ENCODE measurements at regions not wholly inside any gene's neighbourhood (a gene's known extent, or its start where the extent isn't known, plus 50 kb on each side); places are given as distances from the start of the nearest gene placed in this dataset.
"Not testable (repeated sequence)": the region's sequence is repeated elsewhere in the genome, so short reads cannot be mapped to it uniquely, and the experiment has no call there.

DNA sequence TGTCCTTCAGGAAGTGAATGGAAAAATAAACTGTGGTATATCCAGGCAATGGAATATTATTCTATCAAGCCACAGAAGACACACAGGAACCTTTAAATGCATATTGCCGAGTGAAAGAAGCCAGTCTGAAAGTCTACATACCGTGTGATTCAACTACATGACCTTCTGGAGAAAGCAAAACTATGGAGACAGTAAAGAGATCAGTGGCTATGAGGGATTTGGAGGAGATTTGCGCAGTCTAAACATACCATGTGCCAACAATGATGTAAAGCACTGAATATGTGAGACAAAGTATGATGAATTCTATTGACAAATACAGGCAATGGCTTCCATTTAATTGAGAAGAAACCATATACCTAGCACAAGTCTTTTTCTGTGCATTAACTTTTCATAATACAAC, 518.3 kb upstream of the ZNF337 start:
- no peak for DNase-seq

DNA sequence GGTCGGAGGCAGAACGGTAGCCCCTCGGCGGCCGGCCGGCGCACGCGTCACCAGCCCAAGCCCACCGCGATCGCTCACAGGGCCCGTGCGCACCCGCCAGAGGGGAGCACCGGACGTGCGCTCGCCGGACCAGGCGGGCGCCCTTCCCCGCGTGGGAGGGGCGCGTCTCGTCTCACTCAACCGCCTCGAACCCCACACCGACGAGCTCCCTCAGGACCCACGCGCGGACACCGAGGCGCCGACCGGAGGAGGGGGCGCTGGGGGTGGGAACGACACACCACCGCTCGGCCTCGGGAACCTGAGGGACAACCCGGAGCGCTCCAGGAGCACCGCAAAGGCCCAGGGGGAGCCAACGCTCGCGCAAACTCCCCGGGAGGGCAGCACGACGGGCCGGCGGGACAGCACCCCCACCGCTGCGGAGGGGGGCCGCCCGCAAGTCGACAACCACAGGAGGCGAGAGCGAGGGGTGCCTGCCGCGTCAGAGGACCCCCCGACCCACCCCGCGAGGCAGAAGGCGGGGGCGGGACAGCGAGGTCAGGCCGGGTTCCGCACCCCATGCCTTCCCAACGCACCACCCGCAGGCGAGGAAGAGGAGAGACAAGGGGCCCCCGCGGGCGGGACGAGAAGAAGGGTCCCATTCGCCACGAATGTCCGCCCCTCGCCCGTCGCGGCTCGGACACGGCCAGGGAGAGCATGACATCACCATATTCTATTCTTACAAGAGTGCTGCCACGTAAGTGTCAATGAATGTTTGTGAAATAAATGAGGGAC, 512.7 kb upstream of the ZNF337 start:
- DNase-seq, result peak; percentile 25

DNA sequence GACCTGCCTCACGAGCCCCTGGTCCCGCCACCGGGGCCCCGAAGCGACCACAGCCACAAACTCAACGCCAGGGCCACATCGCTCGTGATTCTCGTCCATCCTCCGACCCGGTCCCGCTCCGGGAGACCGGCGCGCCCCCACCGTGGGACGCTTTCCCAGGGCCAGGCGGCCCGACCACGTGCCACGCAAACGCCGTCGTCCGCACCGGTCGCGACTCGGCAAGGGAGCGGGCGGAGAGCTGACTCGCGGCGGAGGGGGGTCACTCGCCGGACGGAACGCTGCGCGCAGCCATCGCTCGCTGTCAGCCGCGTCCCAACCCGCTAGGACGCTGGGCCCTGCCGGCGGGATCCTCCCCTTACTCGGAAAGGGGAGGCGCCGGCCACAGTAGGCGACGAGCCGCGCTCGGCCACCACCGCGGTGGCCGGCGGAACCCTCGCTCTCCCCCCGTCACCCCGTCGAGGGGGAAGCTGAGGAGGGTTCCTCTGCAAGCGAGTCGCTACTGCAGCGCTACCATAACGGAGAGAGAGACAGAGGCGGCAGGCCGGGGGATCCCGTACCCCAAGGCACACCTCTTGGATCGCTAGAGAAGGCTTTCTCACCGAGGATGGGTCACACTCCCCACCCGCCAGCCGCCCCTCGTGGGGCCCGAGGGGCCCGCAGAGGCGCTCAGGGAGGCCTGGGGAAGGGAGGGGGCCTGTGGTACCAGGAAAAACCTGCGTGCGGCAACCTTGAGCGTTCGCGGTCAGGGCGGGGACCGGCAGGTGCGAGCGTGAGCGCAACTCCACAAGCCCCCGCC, 511.8 kb upstream of the ZNF337 start:
- DNase-seq, result peak; percentile 41

DNA sequence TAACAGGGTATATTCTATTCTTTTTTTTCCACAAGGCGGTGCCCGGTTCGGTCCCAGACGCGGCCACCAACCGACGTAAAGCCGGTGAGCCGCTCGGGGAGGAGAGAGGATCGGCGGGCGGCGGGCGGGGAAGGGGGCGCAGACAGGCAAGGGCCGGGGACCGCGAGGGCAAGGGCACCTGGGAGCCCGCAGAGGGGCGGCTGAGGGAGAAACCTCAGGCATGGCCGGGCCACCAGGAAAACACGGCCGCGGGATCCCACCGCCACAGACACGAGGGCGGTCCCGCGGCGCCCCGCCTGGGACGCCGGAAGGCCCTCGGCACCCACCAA, 511.3 kb upstream of the ZNF337 start:
- DNase-seq, result peak; percentile 28

DNA sequence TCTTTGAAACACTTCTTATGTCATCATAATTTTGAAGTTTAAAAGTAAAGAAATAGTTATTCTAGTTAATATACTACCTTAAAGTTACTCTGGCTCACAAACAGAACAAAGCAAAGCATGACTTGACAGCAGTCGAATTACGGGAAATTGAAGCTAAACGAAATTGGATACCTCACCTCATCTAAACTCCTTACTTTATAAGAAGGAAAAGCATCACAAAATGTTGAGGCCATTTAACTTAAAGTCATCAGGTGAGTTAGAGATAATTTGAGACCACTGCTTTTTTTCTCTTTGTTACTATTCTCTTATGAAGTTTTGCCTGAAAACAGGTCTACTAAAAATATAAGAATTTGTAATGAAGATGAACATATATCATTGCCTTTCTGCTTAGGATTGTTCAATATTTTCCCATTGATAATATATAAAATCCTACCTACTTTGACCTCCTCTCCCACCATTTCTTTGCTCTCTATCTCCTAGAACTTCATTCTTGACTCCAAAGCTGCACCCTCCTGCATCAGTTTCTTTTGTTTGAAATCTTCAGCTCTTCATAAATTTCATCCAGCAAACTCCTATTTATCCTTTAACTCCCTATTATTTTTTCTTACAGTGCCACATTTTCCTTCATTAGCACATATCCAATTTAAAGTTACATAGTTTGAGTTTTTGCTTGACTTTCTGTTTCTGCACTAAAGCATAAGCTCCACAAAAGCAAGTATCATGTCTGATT, 510.7 kb upstream of the ZNF337 start:
- DNase-seq, result no peak

DNA sequence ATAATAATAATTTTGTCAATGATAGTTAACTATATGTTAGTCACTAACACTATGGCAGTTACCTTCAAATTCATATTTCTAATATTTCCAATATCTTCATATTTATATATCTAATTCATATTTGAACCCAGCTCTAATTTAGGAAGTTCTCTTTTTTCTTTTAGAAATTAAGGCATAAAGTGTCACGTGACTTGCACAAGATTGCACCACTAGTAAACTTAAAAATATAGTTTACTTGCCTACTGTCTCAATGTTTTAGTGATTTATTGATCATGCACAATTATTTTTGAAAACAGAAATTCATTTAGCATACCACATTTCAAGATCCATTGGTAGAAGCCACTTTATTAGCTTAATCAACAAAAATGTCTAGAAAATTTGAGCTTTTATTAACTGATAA, 508.7 kb upstream of the ZNF337 start:
- no peak for DNase-seq

DNA sequence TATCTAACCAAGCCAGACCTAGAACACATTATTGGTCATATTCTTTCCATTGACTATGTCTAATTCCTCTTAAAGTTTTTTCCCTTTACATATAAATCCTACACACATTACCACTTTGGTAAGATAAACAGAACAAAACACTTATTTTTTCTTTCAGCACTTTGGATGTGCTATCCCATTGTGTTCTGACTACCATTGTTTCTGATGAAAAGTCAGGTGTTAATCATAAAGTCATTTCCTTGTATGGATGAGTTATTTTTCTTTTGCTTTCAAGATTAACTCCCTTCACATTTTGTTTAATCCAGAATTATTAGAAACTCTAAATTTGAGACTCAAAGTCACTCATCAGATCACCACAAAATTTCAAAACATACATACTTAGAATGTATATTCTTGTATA, 504.4 kb upstream of the ZNF337 start:
- not testable (repeated sequence) for DNase-seq

DNA sequence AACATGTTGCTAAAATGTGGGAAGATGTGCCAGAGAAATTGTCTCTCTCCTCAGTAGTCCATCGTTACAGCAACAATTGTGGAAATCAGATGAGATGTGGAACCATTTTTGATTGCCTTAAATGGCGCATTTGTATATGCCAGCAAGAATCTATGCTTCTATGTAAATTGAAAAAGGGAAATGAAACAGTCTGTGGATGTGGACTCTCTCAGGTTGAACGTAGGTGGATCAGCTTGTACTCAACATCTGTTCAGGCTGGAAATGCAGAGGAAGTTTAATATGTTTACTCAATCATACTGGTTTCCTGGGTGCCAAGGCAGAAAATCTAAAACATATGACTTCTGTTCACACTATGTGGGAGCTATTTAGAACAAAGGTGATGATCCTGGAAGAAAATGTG, 490.7 kb upstream of the ZNF337 start:
- not testable (repeated sequence) for DNase-seq

DNA sequence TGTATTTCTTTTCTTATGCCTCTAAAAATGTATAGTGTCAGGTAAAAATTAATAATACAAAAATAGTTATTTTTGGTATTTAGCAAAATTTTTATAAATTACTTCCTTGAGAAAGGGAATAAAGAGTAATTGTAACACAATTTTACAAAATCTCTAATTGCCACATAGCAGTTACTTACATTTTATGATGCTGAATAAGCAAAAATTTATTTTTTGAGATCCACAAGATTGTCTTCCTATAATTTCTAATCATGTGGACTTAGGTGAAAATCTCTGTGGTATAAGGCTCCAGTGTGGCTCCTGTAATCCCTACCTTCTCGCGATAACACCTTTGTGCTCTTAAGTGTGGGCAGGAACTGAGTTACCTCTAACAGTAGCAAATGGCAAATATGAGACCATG, 487.1 kb upstream of the ZNF337 start:
- DNase-seq, result not testable (repeated sequence)

DNA sequence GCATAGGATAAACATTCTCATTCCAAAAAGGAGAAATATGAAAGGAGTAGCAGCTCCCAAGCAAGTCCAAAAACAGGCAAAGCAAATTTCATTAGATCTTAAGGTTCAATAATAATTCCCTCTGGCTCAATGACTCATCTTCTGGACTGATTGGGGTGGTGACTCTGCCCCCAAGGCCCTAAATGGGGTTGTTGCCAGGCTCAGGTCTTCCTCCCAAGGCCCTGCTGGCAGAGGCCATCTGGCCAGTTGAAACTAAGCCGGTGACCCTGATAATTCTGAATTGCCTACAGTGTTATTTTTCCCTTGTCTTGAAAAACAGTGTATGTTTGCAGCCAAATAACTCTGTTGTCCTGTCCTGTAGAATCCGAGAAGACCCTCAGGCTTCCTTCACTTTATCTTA, 484.7 kb upstream of the ZNF337 start:
- DNase-seq, result not testable (repeated sequence)

DNA sequence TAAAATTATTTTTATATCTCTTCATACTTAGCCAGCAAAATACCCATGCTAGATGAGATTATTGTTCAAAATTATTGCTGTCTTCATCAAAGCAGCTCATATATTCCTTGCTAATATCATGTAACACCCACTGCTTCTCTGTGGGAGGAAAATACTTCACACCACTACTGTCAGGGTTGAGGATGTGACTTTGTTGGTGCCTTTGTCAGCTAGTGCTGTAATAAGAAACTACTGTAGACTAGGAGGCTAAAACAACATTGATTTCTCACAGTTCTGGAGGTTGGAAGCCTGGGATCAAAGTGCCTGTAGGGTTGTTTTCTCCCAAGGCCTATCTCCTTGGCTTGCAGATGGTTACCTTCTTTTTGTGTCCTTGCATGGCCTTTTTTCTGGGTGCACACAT, 475.2 kb upstream of the ZNF337 start:
- DNase-seq, result not testable (repeated sequence)

DNA sequence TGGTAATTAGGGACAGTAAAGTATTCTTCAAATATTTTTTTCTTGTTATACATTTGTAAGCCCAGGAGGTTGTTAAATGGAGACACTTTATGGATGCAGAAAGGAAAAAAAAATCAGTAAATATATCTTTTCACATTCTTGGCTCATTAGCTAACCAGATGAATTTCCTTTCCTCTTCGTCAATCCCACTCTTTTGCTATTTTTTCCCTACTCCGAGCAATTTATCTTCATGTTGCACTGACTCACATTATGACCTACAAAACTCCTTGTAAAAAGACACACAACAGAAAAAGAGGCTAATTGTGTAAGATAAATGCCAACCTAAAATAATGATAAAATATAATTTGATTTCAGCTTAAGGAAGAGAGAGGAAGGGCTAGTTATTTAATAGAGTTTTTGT, 472.9 kb upstream of the ZNF337 start:
- DNase-seq, result no peak

DNA sequence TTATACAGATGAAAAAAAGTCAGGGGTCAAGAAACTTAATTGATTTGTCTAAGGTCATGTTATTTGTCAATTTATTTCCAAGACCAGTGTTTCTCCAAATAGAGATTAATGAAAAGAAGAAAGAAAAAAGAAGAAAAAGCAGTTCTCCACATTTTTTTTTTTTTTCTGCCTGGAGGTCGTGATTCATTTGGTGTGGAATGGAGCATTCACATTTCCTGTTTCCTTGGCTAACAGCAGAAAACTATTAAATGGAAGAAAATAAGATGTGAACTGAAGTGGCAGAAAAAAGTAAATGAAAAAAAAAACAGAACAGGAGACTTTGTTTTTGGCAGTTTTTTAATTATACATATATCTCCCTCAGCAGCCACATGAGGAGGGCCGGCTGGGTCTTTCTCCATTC, 470.8 kb upstream of the ZNF337 start:
- DNase-seq, result no peak

DNA sequence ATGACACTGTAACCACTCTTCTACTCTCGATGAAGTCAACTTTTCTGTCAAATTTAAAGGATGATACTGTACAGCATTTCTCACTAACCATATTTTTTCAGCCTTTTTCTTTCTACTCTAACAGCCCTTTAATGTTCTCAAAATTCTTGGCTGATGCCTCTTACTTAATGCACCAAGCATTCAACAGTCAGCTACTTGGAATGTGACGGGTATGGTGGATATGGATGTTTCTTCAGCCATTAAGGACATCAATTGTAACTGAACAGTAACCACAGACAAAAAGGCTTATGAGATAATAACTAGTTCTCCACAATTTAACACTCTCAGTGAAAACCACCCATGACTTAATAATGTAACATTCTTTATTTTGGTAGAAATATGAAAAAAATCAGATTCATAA, 467.2 kb upstream of the ZNF337 start:
- no peak for DNase-seq

DNA sequence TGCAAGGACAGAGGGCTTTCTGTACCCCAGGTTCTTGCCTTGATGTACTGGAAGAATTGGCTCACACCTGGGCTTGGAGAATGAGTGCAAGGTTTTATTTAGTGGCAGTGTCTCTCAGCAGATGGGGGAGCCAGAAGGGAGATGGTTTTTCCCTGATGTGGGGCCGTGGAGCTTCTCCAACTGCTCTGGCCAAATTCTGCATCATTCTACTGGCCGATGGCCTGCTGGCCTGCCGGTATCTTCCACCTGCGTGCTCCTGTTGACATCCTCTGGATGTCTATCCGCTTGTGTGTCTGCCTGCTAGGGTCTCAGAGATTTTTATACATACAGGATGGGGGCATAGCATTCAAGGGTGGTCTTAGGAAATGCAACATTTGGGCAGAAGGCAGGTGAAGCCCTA, 466.5 kb upstream of the ZNF337 start:
- not testable (repeated sequence) for DNase-seq

DNA sequence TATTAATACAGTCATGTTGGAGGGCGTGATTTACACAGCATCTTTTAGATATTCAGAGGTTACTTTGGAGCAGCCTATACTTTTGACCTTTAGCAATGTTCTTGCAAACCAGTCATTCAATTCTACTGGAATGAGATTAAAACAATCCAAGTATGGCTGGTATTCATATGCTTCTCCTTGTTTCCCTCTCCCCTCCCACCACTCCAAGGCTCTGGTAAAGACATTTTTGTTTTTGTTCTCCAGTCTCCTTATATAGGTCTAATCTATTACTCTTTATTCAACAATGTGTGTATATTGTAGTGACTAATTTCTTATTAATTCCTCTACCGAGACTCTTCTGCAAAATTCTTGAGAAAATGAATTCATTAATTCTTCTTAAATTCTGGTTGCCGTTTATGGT, 465.1 kb upstream of the ZNF337 start:
- not testable (repeated sequence) for DNase-seq

DNA sequence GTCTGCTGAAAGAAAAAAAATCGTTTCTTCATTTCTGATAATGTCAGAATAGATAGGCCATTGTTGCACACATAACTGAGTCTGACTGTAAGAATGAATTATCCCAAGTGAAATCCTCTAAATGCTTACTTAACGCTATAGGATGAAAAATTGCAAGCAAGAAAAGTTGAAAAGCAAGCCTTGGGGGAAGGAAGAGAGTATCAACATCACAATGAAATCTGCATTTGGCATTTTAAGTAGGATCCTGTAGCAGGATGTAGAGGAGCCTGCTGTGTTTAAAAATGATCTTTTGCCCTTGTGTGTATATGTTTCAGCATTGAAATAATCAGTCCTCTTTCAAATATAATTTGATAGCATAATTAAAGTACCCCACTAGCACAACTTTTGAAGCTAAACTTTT, 464.3 kb upstream of the ZNF337 start:
- DNase-seq, result not testable (repeated sequence)

DNA sequence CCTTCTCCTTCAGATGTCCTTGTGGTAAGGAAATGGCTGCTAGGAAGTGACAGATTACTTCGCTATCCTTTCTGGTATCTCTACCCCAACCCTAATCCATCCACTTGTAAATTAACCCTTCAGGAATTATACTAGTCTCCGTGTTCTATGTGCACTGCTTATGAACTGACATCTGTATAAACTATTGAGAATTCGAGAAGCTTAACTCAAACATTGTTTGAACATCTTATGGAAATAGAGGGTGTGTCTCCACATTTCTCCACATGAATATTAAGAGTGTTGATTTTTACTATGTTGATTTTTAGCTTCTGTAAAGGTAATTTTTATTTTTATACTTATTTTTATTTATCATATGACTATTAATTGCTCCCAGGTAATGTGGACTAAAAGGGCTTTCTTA, 457.6 kb upstream of the ZNF337 start:
- DNase-seq, result no peak

DNA sequence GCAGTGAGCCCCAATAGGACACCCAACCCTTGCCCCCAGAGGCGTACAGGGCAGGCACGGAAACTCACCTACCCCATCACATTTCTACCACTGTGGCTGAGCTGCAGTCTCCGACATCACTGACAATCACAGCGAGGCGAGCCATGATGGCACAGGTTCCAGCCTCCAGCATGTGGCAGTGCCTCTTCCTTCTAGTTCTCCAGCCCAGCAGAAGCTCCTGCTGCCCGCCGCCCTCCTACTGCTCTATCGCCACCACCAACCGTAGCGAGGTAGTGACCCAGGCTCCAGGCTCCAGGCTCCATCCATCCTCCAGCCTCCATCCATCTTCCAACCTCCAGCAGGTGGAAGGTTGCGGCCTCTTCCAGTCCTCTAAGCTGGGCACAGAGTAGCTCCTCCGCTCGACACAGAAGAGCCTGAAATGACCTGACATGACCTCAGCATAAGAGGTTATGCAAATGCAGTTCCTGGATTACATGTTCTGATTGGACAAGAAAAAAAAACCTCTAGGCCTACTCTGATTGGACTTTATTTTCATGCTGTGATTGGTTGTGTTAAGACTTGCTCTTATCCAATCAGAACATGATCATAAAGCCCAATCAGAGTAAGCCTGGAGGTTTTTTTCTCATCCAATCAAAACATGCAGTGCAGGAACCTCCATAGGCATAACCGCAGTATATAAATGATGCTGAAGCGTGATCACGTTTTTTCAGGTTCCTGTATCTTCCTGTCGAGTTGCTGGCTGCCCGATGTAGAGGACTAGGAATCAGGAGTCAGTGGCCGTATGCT, 438.9 kb upstream of the ZNF337 start:
- DNase-seq, result no peak

DNA sequence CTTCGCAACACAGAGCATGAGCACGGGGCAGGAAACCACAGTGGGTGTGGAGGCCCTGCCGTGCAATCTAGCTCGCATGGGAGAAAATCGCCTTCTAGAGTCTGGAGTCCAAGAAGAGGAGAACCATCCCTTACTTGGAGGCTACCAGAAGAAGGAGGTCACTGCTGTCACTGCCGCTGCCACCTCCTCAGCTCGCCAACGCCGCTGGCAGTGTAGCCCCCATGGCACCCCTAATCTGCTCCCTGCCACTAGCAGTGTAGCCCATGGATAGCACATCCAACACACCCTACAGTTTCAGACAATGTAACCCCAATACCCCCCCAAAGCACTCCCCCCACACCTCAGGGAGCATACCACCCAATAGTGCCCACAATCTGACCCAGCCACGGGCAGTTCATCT, 438.0 kb upstream of the ZNF337 start:
- no peak for DNase-seq

DNA sequence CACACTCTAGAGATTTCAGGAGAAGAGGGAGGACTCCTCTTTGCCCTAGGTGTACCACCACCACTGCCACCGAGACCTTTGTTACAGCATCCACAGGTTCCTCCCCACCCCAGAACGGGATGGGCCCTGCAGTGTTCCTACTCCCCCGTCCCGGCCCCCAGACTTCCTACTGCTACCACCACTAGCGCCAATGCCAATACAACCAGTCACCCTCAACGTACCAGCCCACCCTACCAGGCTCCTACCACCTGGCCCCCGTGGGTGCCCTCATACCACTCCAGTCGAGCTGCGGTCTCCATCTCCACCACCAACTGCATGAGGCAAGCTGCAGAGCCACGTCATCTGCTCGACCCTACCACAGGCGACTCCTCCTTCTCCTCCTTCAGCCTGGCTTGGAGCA, 437.1 kb upstream of the ZNF337 start:
- not testable (repeated sequence) for DNase-seq

DNA sequence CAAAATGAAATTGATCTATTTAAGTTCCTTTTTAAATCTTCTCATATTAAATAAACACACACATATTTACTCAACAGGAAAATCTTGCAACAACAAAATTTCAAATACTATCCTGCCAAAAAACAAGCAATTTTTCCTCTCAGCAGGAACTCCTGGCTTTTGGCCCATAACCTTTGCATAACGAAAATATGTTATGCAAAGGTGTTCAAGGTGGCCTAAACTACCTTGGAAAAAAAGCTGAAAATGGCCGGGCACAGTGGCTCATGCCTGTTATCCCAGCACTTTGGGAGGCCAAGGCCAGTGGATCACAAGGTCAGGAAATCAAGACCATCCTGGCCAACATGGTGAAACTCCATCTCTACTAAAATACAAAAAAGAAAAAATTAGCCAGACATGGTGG, 424.3 kb upstream of the ZNF337 start:
- DNase-seq, result not testable (repeated sequence)

DNA sequence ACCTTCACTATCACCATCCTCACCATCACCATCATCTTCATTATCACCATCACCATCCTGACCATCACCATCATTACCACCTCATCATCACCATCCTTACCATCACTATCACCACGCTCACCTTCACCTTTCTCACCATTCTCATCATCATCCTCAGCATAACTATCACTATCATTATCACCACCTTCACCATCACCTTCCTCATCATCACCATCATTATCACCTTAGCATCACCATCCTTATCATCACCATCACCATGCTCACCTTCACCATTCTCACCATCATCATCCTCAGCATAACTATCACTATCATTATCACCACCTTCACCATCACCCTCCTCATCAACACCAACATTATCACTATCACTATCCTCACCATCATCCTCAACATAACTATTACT, 397.8 kb upstream of the ZNF337 start:
- not testable (repeated sequence) for DNase-seq

All from stimulated activated CD8-positive, alpha-beta memory T cell treated with anti-CD3 and anti-CD28 coated beads, Interleukin-4, amount 100 ng/mL, for 48 hours (primary cell).